ENCODE measurements at regions not wholly inside any gene's neighbourhood (a gene's known extent, or its start where the extent isn't known, plus 50 kb on each side); places are given as distances from the start of the nearest gene placed in this dataset.

DNA sequence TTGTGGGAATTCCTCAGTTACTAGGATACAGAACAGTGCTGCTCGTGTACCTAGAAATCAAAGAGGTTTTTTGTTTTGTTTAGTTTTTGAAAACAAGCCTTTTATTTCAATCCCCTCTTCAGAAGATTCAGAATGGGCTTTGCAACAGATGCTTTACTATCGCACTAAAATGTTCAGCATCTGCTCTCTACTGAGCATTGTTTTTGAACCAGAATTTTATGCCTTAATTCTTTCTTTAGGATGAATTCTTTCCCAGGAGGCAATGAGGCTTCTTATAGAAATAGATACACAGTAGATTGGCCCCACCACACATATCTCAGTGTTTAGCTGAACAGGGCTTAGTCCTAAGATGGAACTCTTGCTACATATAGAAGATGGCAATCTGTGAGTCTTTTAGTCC lies 95.9 kb upstream of the SPACA1 start:
- no peak for TF ChIP-seq EZH2 (IDR thresholded peaks at IDR 0.05)
- no peak for TF ChIP-seq POLR2AphosphoS5 (IDR thresholded peaks at IDR 0.05; ENCODE audit: borderline replicate concordance, low read depth, low read length)
- TF ChIP-seq FOXP2 (optimal IDR thresholded peaks at IDR 0.05; ENCODE audit: control extremely low read depth, extremely low read length, insufficient read depth), result no peak

Data from SK-N-MC (cell line).